GM12878 (cell line): ENCODE measurements at regions not wholly inside any gene's neighbourhood (a gene's known extent, or its start where the extent isn't known, plus 50 kb on each side); places are given as distances from the start of the nearest gene placed in this dataset.

Source experiments
- ATAC-seq: fragments of 200-7000 bp; cut with Tn5 transposase; 3 replicates; pipeline ENCODE4 v1.9.1; 2020; ENCODE audit warnings: mild to moderate bottlenecking, moderate library complexity
- BruUV-seq: library from RNA; stranded (reverse); fragments of 400-500 nt; replicated peaks from 2 replicates; lab custom pipeline; 2021; lab: Mats Ljungman, UMichigan
- CTCF ChIA-PET: fragments of 300-600 bp; sonication (Branson Sonifier 250); formaldehyde crosslinking; extraction: SDS; loops from one replicate; lab custom pipeline; 2021; ENCODE audit warnings: inconsistent platforms; lab: Yijun Ruan, JAX
- POLR2A ChIA-PET: fragments of 350-600 bp; formaldehyde crosslinking; extraction: SDS; loops from one replicate; lab custom pipeline; 2021; ENCODE audit warnings: inconsistent platforms; lab: Charles Lee
- RAD21 ChIA-PET: fragments of 300-600 bp; sonication (Branson Sonifier 250); formaldehyde crosslinking; loops from one replicate; lab custom pipeline; 2023; ENCODE audit warnings: antibody characterized with exemption; ENCODE audit not compliant: unreplicated experiment; lab: Charles Lee
- SMC1A ChIA-PET: fragments of 300-600 bp; sonication (Branson Sonifier 250); formaldehyde crosslinking; loops from one replicate; lab custom pipeline; 2023; ENCODE audit not compliant: unreplicated experiment, uncharacterized antibody; lab: Charles Lee
- DNase-seq: peaks from one replicate; pipeline ENCODE4 v3.0.0-alpha.2; 2011; ENCODE audit warnings: low read depth, low spot score
- FAIRE-seq: peaks from 3 replicates; lab custom pipeline; 2011; peaks lifted over from hg19 to GRCh38; lab: Jason Lieb, UNC
- H2AFZ ChIP-seq: 2 replicates; pipeline ENCODE4 v1.6.0; 2011; ENCODE audit warnings: low read depth, low read length, control low read depth; ENCODE audit not compliant: control insufficient read depth
- H3K27ac ChIP-seq: 2 replicates; pipeline ENCODE4 v1.5.1; 2011; ENCODE audit warnings: control low read depth; ENCODE audit not compliant: control insufficient read depth, insufficient read depth
- H3K27me3 ChIP-seq, 2 experiments: replicated peaks in 1 of 2; 2 replicates each; pipeline versions ENCODE4 v1.6.0 to v1.6.1; 2011; ENCODE audit warnings: low read length in 1 of 2; ENCODE audit not compliant: control insufficient read depth in 2 of 2, insufficient read depth in 2 of 2
- H3K36me3 ChIP-seq, 2 experiments: 2 replicates each; pipeline ENCODE4 v1.5.1; 2011; ENCODE audit warnings: low read length in 1 of 2; ENCODE audit not compliant: control insufficient read depth in 2 of 2, insufficient read depth in 2 of 2
- H3K4me1 ChIP-seq: 2 replicates; pipeline ENCODE4 v1.6.1; 2011; ENCODE audit warnings: mild to moderate bottlenecking, low read length, moderate library complexity, mixed read lengths; ENCODE audit not compliant: control insufficient read depth, insufficient read depth
- H3K4me2 ChIP-seq: 2 replicates; pipeline ENCODE4 v1.6.0; 2011; ENCODE audit warnings: control low read depth; ENCODE audit not compliant: control insufficient read depth, insufficient read depth
- H3K4me3 ChIP-seq: fragments of 200-600 bp; sonication (generic); 2 replicates; pipeline ENCODE4 v1.5.1; 2016
- H3K79me2 ChIP-seq: 2 replicates; pipeline ENCODE4 v1.6.0; 2011; ENCODE audit warnings: low read length; ENCODE audit not compliant: control insufficient read depth, insufficient read depth
- H3K9ac ChIP-seq: 2 replicates; pipeline ENCODE4 v1.8.0; 2011; ENCODE audit warnings: low read length, control low read depth, mixed read lengths; ENCODE audit not compliant: control insufficient read depth, insufficient read depth
- H3K9me3 ChIP-seq: replicated peaks from 3 replicates; pipeline ENCODE4 v1.5.1; 2011; ENCODE audit warnings: mild to moderate bottlenecking, low read length; ENCODE audit not compliant: control insufficient read depth, insufficient read depth
- H4K20me1 ChIP-seq: 2 replicates; pipeline ENCODE4 v1.6.0; 2011; ENCODE audit not compliant: control insufficient read depth, insufficient read depth
- BHLHE40 ChIP-seq, 2 experiments: fragments of 450-650 bp in 1 of 2; IDR thresholded peaks; 2 replicates each; pipeline ENCODE4 v1.6.1; 2011 to 2017; ENCODE audit warnings: low read depth in 2 of 2, borderline replicate concordance in 1 of 2, improper control_type of control experiment in 1 of 2, low read length in 1 of 2, mild to moderate bottlenecking in 1 of 2
- CBFB ChIP-seq: IDR thresholded peaks from 2 replicates; pipeline ENCODE4 v1.6.1; 2016; ENCODE audit warnings: antibody characterized with exemption, low read depth
- CBX3 ChIP-seq: fragments of 200-600 bp; sonication (generic); IDR thresholded peaks from 2 replicates; pipeline ENCODE4 v1.6.1; 2016; ENCODE audit warnings: low read depth, borderline replicate concordance
- ESRRA ChIP-seq: IDR thresholded peaks from 2 replicates; pipeline ENCODE4 v1.6.1; 2012; ENCODE audit warnings: mild to moderate bottlenecking, low read length, improper control_type of control experiment
- FOXK2 ChIP-seq: fragments of 450-650 bp; IDR thresholded peaks from 2 replicates; pipeline ENCODE4 v1.6.1; 2017; ENCODE audit warnings: mild to moderate bottlenecking, moderate library complexity
- GATAD2B ChIP-seq: fragments of 450-650 bp; conservative IDR thresholded peaks from 2 replicates; pipeline ENCODE4 v1.6.1; 2017; ENCODE audit warnings: low read depth, mild to moderate bottlenecking, moderate library complexity
- MYB ChIP-seq: fragments of 150-350 bp; IDR thresholded peaks from 2 replicates; pipeline ENCODE4 v1.6.1; 2014; ENCODE audit warnings: mild to moderate bottlenecking, low read depth, low read length, borderline replicate concordance
- NBN ChIP-seq: fragments of 450-650 bp; IDR thresholded peaks from 2 replicates; pipeline ENCODE4 v1.6.1; 2016
- STAT3 ChIP-seq: IDR thresholded peaks from 2 replicates; pipeline ENCODE4 v1.6.1; 2011; ENCODE audit warnings: low read depth, low read length, improper control_type of control experiment
- ZBED1 ChIP-seq: IDR thresholded peaks from 2 replicates; pipeline ENCODE4 v1.6.1; 2016; ENCODE audit warnings: borderline replicate concordance
- WGBS: methylation state at CpG from one replicate; pipeline ENCODE4 v1.1.6; 2016; ENCODE audit warnings: low lambda C conversion rate; ENCODE audit not compliant: insufficient replicate concordance, insufficient coverage; ENCODE audit errors: missing lambda C conversion rate; 5-methylcytosine and 5-hydroxymethylcytosine counted together
- in situ Hi-C: fragments of 300-500 bp; cut with MboI; formaldehyde crosslinking; loops from 9 replicates; pipeline ENCODE4 v1.14.3; 2018; ENCODE audit warnings: mixed read lengths
- intact Hi-C: fragments of 100-400 bp; cut with micrococcal nuclease; formaldehyde crosslinking; loops from one replicate; pipeline ENCODE4 v1.14.2; 2022; ENCODE audit not compliant: unreplicated experiment
- TF ChIP-seq, protein P1 (sequence below), 3 experiments: IDR thresholded peaks in 2 of 3; conservative IDR thresholded peaks in 1 of 3; 2 replicates each; pipeline ENCODE4 v1.5.1; 2011; ENCODE audit warnings: low read depth in 3 of 3, low read length in 3 of 3, mild to moderate bottlenecking in 3 of 3, control low read depth in 2 of 3, moderate library complexity in 2 of 3, inconsistent platforms in 1 of 3, mixed read lengths in 1 of 3; ENCODE audit not compliant: control insufficient read depth in 2 of 3, insufficient read depth in 1 of 3; ENCODE audit errors: extremely low read depth in 1 of 3
- TF ChIP-seq, protein P2 (sequence below): fragments of 450-650 bp; IDR thresholded peaks from 2 replicates; pipeline ENCODE4 v1.6.1; 2017; ENCODE audit warnings: mild to moderate bottlenecking

DNA sequence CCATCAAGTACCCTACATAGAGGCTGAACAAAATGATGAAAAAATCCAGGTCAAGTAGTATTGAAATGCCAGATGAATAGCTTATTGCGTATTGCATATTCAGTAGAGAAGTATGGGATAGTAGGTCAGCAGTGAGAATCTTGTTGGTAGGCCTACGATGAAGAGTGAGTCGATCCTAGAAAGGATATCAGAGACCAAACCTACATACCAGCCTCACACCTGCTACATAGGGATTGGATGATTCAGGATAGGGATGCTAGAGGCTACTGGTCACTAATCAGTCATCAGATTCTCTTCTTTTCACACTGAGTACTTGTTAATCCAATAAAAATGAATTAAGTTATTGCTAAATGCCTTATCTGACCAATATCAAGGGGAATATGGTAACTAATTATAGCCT lies 274.5 kb downstream of the DSEL start (continued):
- TF ChIP-seq NBN (no peak), BHLHE40 (IDR thresholded peaks at IDR 0.05; ENCODE audit: borderline replicate concordance in 1 of 2, low read depth in 2 of 2, low read length in 1 of 2) (no peak)

DNA sequence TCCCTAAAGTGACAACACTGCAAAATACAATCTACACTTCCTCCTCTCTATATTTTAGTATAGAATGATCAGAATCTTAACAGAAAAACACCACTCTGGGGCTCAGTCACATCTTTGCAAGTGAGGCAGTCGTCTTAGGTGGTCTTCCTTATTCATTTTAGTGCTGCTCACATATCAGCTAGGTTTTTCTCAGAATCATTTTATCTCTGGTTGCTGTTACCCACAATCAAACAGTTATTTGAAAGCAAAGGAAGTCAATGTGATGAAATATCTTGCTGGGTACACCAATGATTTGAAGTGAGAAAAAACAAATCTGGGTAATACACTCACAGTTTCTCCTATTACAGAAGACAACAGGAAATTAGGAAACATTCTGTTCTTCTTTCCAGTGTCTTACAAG lies 275.2 kb downstream of the DSEL start:
- TF ChIP-seq STAT3 (no peak), CBX3 (no peak), ESRRA (no peak), ZBED1 (no peak), CBFB (no peak), FOXK2 (no peak), GATAD2B (no peak), MYB (no peak)
- TF ChIP-seq, protein P1, sequence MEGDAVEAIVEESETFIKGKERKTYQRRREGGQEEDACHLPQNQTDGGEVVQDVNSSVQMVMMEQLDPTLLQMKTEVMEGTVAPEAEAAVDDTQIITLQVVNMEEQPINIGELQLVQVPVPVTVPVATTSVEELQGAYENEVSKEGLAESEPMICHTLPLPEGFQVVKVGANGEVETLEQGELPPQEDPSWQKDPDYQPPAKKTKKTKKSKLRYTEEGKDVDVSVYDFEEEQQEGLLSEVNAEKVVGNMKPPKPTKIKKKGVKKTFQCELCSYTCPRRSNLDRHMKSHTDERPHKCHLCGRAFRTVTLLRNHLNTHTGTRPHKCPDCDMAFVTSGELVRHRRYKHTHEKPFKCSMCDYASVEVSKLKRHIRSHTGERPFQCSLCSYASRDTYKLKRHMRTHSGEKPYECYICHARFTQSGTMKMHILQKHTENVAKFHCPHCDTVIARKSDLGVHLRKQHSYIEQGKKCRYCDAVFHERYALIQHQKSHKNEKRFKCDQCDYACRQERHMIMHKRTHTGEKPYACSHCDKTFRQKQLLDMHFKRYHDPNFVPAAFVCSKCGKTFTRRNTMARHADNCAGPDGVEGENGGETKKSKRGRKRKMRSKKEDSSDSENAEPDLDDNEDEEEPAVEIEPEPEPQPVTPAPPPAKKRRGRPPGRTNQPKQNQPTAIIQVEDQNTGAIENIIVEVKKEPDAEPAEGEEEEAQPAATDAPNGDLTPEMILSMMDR (IDR thresholded peaks at IDR 0.05 in 2 of 3, conservative IDR thresholded peaks at IDR 0.05 in 1 of 3; ENCODE audit: control insufficient read depth in 2 of 3, extremely low read depth in 1 of 3, insufficient read depth in 1 of 3, low read depth in 3 of 3, low read length in 3 of 3), result no peak
- TF ChIP-seq, protein P2, sequence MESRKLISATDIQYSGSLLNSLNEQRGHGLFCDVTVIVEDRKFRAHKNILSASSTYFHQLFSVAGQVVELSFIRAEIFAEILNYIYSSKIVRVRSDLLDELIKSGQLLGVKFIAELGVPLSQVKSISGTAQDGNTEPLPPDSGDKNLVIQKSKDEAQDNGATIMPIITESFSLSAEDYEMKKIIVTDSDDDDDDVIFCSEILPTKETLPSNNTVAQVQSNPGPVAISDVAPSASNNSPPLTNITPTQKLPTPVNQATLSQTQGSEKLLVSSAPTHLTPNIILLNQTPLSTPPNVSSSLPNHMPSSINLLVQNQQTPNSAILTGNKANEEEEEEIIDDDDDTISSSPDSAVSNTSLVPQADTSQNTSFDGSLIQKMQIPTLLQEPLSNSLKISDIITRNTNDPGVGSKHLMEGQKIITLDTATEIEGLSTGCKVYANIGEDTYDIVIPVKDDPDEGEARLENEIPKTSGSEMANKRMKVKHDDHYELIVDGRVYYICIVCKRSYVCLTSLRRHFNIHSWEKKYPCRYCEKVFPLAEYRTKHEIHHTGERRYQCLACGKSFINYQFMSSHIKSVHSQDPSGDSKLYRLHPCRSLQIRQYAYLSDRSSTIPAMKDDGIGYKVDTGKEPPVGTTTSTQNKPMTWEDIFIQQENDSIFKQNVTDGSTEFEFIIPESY, result no peak
- Histone ChIP-seq H3K4me2 (no peak overlapping the region), H3K4me3 (no peak overlapping the region), H3K9ac (no peak overlapping the region), H4K20me1 (no peaks in the 10 kb centered on the region), H3K36me3 (no peaks in the 10 kb centered on the region), H3K9me3 (no peaks in the 10 kb centered on the region), H3K4me1 (no peaks in the 10 kb centered on the region), H3K27me3 (no peaks in the 10 kb centered on the region), H3K79me2 (no peaks in the 10 kb centered on the region), H2AFZ (no peak overlapping the region), H3K27ac (no peak overlapping the region)
- no TSS peak for BruUV-seq
- in situ Hi-C loops, result no loop called here
- FAIRE-seq (no peak), ATAC-seq (no peak), DNase-seq (no peak)
- intact Hi-C loops, result no loop called here
- ChIA-PET POLR2A (no interaction called here), RAD21 (no interaction called here), SMC1A (no interaction called here), CTCF (no interaction called here)
- WGBS, result 0% methylated on average over 1 of the region's 1 CpG
